Lower leg skin (tissue), 4 donors: ENCODE measurements at regions not wholly inside any gene's neighbourhood (a gene's known extent, or its start where the extent isn't known, plus 50 kb on each side); places are given as distances from the start of the nearest gene placed in this dataset.

Source experiments
- DNase-seq, 2 donors: peaks; one replicate each; pipeline ENCODE4 v3.0.0-alpha.2; 2019; ENCODE audit warnings: low spot score in 2 of 2
- H3K4me3 ChIP-seq: fragments of 200-600 bp; sonication (generic); 2 replicates; pipeline ENCODE4 v1.5.1; 2017; ENCODE audit warnings: mild to moderate bottlenecking, low read depth; ENCODE audit not compliant: poor library complexity, severe bottlenecking
- CTCF ChIP-seq, 3 donors: fragments of 450-650 bp; IDR thresholded peaks; one replicate each; pipeline ENCODE4 v1.5.1; 2016; ENCODE audit warnings: antibody characterized with exemption in 3 of 3, mild to moderate bottlenecking in 3 of 3, moderate library complexity in 2 of 3
- POLR2A ChIP-seq, 2 donors: fragments of 450-650 bp; IDR thresholded peaks; one replicate each; pipeline ENCODE4 v1.6.1; 2016 to 2017; ENCODE audit warnings: antibody characterized with exemption in 2 of 2, mild to moderate bottlenecking in 1 of 2, moderate library complexity in 1 of 2
- WGBS, 2 donors: methylation state at CpG; one replicate each; pipeline ENCODE4 v1.1.5; 2018; 5-methylcytosine and 5-hydroxymethylcytosine counted together
- intact Hi-C: fragments of 100-400 bp; cut with DNase I; formaldehyde crosslinking; loops from one replicate; pipeline ENCODE4 v1.15.0; 2023; ENCODE audit warnings: low total_unique reads

- no peak for DNase-seq
- intact Hi-C loops, result no loop called here
- TF ChIP-seq POLR2A (IDR thresholded peaks at IDR 0.05), result no peak
- no peak for TF ChIP-seq CTCF (IDR thresholded peaks at IDR 0.05)
- no peak overlapping the region for H3K4me3 ChIP-seq
- WGBS, 2 donors, result 80 to 89% methylated on average over 2 of the region's 2 CpGs
These were observed 874.0 kb upstream of the EPHA5 start for GRCh38 chr4:66544281-66544680.

GRCh38 chr4:66539745-66540144, 869.5 kb upstream of the EPHA5 start:
- WGBS, 2 donors, result 36 to 39% methylated on average over 4 of the region's 4 CpGs
- no peak for TF ChIP-seq POLR2A (IDR thresholded peaks at IDR 0.05)
- no peak for DNase-seq
- no peak overlapping the region for H3K4me3 ChIP-seq
- intact Hi-C loops, result no loop called here

GRCh38 chr4:66524781-66525180, 854.5 kb upstream of the EPHA5 start:
- TF ChIP-seq CTCF (IDR thresholded peaks at IDR 0.05) (no peak), POLR2A (IDR thresholded peaks at IDR 0.05) (no peak)
- H3K4me3 ChIP-seq, result no peak overlapping the region
- intact Hi-C loops, result no loop called here
- WGBS, 2 donors, result 72 to 73% methylated on average over 3 of the region's 3 CpGs
- DNase-seq, result no peak

GRCh38 chr4:66522244-66522643, 852.0 kb upstream of the EPHA5 start:
- no peak for DNase-seq
- no peak for TF ChIP-seq CTCF (IDR thresholded peaks at IDR 0.05)
- intact Hi-C loops, result no loop called here
- no peak overlapping the region for H3K4me3 ChIP-seq

- H3K4me3 ChIP-seq, result no peak overlapping the region
- 75 to 76% methylated on average over 2 of the region's 2 CpGs for WGBS, 2 donors
- intact Hi-C loops, result no loop called here
- no peak for TF ChIP-seq POLR2A (IDR thresholded peaks at IDR 0.05)
- no peak for TF ChIP-seq CTCF (IDR thresholded peaks at IDR 0.05)
- no peak for DNase-seq
These were observed 846.7 kb upstream of the EPHA5 start for GRCh38 chr4:66516940-66517339.

- TF ChIP-seq CTCF (IDR thresholded peaks at IDR 0.05) (no peak), POLR2A (IDR thresholded peaks at IDR 0.05) (no peak)
- WGBS, 2 donors, result 88 to 89% methylated on average over 2 of the region's 2 CpGs
- H3K4me3 ChIP-seq, result no peak overlapping the region
- intact Hi-C loops, result no loop called here
- no peak for DNase-seq
These were observed 836.7 kb upstream of the EPHA5 start for GRCh38 chr4:66506985-66507384.
